Panc1 (cell line): ENCODE measurements at regions not wholly inside any gene's neighbourhood (a gene's known extent, or its start where the extent isn't known, plus 50 kb on each side); places are given as distances from the start of the nearest gene placed in this dataset.

Experiments
- ATAC-seq: fragments of 200-7000 bp; cut with Tn5 transposase; 2 replicates; pipeline ENCODE4 v1.9.1; 2020; ENCODE audit warnings: mild to moderate bottlenecking, moderate library complexity
- BruUV-seq: library from RNA; stranded (reverse); fragments of 400-500 nt; replicated peaks from 2 replicates; lab custom pipeline; 2021; lab: Mats Ljungman, UMichigan
- CTCF ChIA-PET: fragments of 300-600 bp; sonication (Branson Sonifier 250); formaldehyde crosslinking; loops from one replicate; lab custom pipeline; 2022; ENCODE audit warnings: antibody characterized with exemption; lab: Charles Lee
- POLR2A ChIA-PET: fragments of 300-600 bp; sonication (Branson Sonifier 250); formaldehyde crosslinking; loops from one replicate; lab custom pipeline; 2022; ENCODE audit warnings: antibody characterized with exemption; lab: Charles Lee
- DNase-seq: peaks from one replicate; pipeline ENCODE4 v3.0.0-alpha.2; 2010; ENCODE audit warnings: low read depth, low spot score
- H3K27ac ChIP-seq: 2 replicates; pipeline ENCODE4 v1.5.1; 2011; ENCODE audit warnings: mild to moderate bottlenecking, low read length, inconsistent platforms
- H3K27me3 ChIP-seq: fragments of 200-500 bp; sonication (Bioruptor generic); 2 replicates; pipeline ENCODE4 v1.6.0; 2014; ENCODE audit warnings: low read length, inconsistent platforms; ENCODE audit not compliant: control insufficient read depth, insufficient read depth
- H3K36me3 ChIP-seq: fragments of 200-500 bp; sonication (Bioruptor generic); 2 replicates; pipeline ENCODE4 v1.5.1; 2014; ENCODE audit warnings: inconsistent platforms, mild to moderate bottlenecking, low read length, moderate library complexity; ENCODE audit not compliant: control insufficient read depth, insufficient read depth
- H3K4me1 ChIP-seq: 2 replicates; pipeline ENCODE4 v1.5.1; 2011; ENCODE audit warnings: inconsistent platforms, mild to moderate bottlenecking, low read length, moderate library complexity; ENCODE audit not compliant: control insufficient read depth, insufficient read depth
- H3K4me3 ChIP-seq, 2 experiments: 2 replicates each; pipeline ENCODE4 v1.5.1; 2011 to 2012; ENCODE audit warnings: low read depth in 2 of 2, low read length in 2 of 2, mild to moderate bottlenecking in 2 of 2, inconsistent platforms in 1 of 2, moderate library complexity in 1 of 2
- H3K9me3 ChIP-seq: fragments of 200-500 bp; sonication (Bioruptor generic); 2 replicates; pipeline ENCODE4 v1.5.1; 2014; ENCODE audit warnings: low read depth, mild to moderate bottlenecking, inconsistent platforms, low read length, moderate library complexity; ENCODE audit not compliant: control insufficient read depth, insufficient read depth
- POLR2AphosphoS5 ChIP-seq: IDR thresholded peaks from 2 replicates; pipeline ENCODE4 v1.6.1; 2012; ENCODE audit warnings: mild to moderate bottlenecking, low read depth, low read length, moderate library complexity
- SIN3A ChIP-seq: IDR thresholded peaks from 2 replicates; pipeline ENCODE4 v1.6.1; 2012; ENCODE audit warnings: low read depth, mild to moderate bottlenecking, low read length, moderate library complexity, borderline replicate concordance; ENCODE audit not compliant: insufficient read depth
- TCF7L2 ChIP-seq: IDR thresholded peaks from 2 replicates; pipeline ENCODE4 v1.6.1; 2011; ENCODE audit warnings: mild to moderate bottlenecking, low read depth, low read length, inconsistent platforms
- in situ Hi-C: cut with HindIII; loops from 2 replicates; pipeline ENCODE4 v1.10.0; 2016; ENCODE audit warnings: low sequenced_read_pairs, low pct_unique_long_range_greater_than_20kb
- intact Hi-C: fragments of 100-400 bp; cut with micrococcal nuclease; formaldehyde crosslinking; loops from one replicate; pipeline ENCODE4 v1.10.0; 2022; ENCODE audit not compliant: unreplicated experiment
- TF ChIP-seq, protein P1 (sequence below), 2 experiments: IDR thresholded peaks; 2 replicates each; pipeline ENCODE4 v1.6.1; 2011 to 2012; ENCODE audit warnings: low read depth in 2 of 2, control low read depth in 1 of 2, low read length in 1 of 2, mild to moderate bottlenecking in 1 of 2, moderate library complexity in 1 of 2; ENCODE audit not compliant: insufficient read depth in 1 of 2
- TF ChIP-seq, protein P2 (sequence below): fragments of 450-650 bp; IDR thresholded peaks from 2 replicates; pipeline ENCODE4 v1.5.1; 2017; ENCODE audit warnings: mild to moderate bottlenecking

DNA sequence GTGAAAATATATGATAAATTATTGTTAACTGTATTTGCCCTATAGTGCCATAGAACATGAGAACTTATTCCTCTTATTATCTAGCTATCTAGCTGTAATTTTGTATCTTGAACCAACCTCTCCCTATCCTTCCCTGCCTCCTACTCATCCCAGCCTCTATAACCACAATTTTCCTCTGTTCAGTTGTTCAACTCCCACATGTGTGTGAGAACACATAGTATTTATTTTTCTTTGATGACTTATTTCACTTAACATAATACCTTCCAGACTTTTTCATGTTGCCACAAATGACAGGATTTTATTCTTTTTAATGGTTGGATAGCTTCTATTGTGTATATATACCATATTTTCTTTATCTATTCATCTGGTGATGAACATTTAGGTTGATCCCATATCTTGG is 85.4 kb upstream of the SUCLG2 start:
- H3K4me3 ChIP-seq, result no peak overlapping the region
- DNase-seq, result no peak
- BruUV-seq, result no TSS peak
- TF ChIP-seq POLR2AphosphoS5, result no peak
- TF ChIP-seq, protein P1, sequence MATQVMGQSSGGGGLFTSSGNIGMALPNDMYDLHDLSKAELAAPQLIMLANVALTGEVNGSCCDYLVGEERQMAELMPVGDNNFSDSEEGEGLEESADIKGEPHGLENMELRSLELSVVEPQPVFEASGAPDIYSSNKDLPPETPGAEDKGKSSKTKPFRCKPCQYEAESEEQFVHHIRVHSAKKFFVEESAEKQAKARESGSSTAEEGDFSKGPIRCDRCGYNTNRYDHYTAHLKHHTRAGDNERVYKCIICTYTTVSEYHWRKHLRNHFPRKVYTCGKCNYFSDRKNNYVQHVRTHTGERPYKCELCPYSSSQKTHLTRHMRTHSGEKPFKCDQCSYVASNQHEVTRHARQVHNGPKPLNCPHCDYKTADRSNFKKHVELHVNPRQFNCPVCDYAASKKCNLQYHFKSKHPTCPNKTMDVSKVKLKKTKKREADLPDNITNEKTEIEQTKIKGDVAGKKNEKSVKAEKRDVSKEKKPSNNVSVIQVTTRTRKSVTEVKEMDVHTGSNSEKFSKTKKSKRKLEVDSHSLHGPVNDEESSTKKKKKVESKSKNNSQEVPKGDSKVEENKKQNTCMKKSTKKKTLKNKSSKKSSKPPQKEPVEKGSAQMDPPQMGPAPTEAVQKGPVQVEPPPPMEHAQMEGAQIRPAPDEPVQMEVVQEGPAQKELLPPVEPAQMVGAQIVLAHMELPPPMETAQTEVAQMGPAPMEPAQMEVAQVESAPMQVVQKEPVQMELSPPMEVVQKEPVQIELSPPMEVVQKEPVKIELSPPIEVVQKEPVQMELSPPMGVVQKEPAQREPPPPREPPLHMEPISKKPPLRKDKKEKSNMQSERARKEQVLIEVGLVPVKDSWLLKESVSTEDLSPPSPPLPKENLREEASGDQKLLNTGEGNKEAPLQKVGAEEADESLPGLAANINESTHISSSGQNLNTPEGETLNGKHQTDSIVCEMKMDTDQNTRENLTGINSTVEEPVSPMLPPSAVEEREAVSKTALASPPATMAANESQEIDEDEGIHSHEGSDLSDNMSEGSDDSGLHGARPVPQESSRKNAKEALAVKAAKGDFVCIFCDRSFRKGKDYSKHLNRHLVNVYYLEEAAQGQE (IDR thresholded peaks at IDR 0.05; ENCODE audit: insufficient read depth in 1 of 2, low read depth in 2 of 2, low read length in 1 of 2), result no peak
- TF ChIP-seq SIN3A, result no peak
- no peak for TF ChIP-seq TCF7L2
- TF ChIP-seq, protein P2, sequence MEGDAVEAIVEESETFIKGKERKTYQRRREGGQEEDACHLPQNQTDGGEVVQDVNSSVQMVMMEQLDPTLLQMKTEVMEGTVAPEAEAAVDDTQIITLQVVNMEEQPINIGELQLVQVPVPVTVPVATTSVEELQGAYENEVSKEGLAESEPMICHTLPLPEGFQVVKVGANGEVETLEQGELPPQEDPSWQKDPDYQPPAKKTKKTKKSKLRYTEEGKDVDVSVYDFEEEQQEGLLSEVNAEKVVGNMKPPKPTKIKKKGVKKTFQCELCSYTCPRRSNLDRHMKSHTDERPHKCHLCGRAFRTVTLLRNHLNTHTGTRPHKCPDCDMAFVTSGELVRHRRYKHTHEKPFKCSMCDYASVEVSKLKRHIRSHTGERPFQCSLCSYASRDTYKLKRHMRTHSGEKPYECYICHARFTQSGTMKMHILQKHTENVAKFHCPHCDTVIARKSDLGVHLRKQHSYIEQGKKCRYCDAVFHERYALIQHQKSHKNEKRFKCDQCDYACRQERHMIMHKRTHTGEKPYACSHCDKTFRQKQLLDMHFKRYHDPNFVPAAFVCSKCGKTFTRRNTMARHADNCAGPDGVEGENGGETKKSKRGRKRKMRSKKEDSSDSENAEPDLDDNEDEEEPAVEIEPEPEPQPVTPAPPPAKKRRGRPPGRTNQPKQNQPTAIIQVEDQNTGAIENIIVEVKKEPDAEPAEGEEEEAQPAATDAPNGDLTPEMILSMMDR, result no peak
- no peaks in the 10 kb centered on the region for H3K27me3 ChIP-seq
- CTCF ChIA-PET, result no interaction called here
- in situ Hi-C loops, result no loop called here
- intact Hi-C loops, result no loop called here
- H3K9me3 ChIP-seq, result no peaks in the 10 kb centered on the region
- no peak for ATAC-seq
- H3K36me3 ChIP-seq, result no peaks in the 10 kb centered on the region
- no peaks in the 10 kb centered on the region for H3K4me1 ChIP-seq
- POLR2A ChIA-PET, result no interaction called here
- no peak overlapping the region for H3K27ac ChIP-seq

DNA sequence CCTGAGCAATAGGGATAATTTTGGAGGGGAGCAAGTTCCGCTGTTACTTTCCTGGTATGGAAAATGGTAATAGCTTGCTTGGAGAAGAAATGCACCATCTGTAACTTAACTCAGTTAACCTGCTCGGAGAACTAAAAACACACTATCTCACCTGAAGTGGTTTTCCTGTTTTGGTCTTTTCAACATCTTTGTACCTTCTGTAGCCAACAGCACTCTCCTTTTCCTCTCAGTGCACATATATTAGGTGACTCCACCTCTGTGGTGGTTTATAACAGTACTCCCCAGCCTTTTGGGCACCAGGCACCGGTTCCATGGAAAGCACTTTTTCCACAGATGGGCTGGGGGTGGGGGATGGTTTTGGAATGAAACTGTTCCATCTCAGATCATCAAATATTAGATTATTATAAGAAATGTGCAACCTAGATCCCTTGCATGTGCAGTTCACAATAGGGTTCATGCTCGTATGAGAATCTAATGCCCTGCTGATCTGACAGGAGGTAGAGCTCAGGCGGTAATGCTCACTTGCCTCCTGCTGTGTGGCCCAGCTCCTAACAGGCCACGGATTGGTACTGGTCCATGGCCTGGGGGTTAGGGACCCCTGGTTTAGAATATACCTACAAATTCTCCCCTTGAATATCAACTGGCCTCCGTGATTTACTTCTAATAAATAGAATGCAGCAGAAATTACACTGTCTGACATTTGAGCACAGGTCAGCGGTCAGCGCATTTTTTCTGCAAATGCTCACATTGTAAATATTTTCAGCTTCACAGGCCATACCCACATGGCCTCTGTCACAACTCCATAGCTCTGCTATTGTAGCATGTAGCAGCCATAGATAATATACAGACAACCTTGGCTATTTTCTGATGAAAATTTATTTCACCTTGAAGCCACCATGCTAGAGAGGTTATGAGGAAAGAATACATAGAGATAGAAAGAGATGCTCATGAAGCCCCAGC is 83.8 kb upstream of the SUCLG2 start:
- BruUV-seq, result no TSS peak
- Histone ChIP-seq H3K27ac (no peak overlapping the region), H3K4me1 (no peaks in the 10 kb centered on the region), H3K27me3 (no peaks in the 10 kb centered on the region), H3K36me3 (no peaks in the 10 kb centered on the region), H3K4me3 (no peak overlapping the region), H3K9me3 (no peaks in the 10 kb centered on the region)
- in situ Hi-C loops (no loop called here), intact Hi-C loops (no loop called here)
- ATAC-seq (no peak), DNase-seq (no peak)
- ChIA-PET POLR2A (no interaction called here), CTCF (no interaction called here)
- TF ChIP-seq, protein P1 (IDR thresholded peaks at IDR 0.05; ENCODE audit: insufficient read depth in 1 of 2, low read depth in 2 of 2, low read length in 1 of 2), result no peak
- TF ChIP-seq TCF7L2, result no peak
- TF ChIP-seq POLR2AphosphoS5, result no peak
- TF ChIP-seq SIN3A, result no peak
- TF ChIP-seq, protein P2, result no peak
